ENCODE measurements at regions not wholly inside any gene's neighbourhood (a gene's known extent, or its start where the extent isn't known, plus 50 kb on each side); places are given as distances from the start of the nearest gene placed in this dataset.

DNA sequence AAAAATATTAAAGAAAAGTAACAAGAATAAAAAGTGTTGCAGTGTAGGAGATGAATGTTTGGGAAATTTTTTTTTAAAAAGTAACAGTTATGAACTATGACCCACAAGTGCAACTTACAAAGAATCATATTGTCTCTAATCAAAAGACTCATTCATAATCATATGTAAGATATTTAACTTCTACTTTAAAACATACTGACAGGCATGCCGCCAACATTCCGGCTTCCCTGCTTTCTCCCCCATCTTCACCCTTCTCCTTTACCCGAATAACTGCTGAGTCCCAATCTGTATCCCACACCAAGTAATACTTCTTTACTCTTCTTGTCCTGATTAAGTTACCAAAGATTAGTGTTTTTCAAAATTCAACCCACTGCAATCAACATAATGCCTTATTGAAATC lies 598.8 kb upstream of the FRG1 start:
- no peaks in the 10 kb centered on the region for H3K9me3 ChIP-seq
- no peak for DNase-seq (ENCODE audit: low spot score in 2 of 2)
- TF ChIP-seq EP300 (IDR thresholded peaks at IDR 0.05) = no peak
- TF ChIP-seq POLR2A (IDR thresholded peaks at IDR 0.05) = no peak
- TF ChIP-seq, protein P1, sequence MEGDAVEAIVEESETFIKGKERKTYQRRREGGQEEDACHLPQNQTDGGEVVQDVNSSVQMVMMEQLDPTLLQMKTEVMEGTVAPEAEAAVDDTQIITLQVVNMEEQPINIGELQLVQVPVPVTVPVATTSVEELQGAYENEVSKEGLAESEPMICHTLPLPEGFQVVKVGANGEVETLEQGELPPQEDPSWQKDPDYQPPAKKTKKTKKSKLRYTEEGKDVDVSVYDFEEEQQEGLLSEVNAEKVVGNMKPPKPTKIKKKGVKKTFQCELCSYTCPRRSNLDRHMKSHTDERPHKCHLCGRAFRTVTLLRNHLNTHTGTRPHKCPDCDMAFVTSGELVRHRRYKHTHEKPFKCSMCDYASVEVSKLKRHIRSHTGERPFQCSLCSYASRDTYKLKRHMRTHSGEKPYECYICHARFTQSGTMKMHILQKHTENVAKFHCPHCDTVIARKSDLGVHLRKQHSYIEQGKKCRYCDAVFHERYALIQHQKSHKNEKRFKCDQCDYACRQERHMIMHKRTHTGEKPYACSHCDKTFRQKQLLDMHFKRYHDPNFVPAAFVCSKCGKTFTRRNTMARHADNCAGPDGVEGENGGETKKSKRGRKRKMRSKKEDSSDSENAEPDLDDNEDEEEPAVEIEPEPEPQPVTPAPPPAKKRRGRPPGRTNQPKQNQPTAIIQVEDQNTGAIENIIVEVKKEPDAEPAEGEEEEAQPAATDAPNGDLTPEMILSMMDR (IDR thresholded peaks at IDR 0.05) = no peak
- TF ChIP-seq POLR2AphosphoS5 (IDR thresholded peaks at IDR 0.05) = no peak
- no peak overlapping the region for H3K27ac ChIP-seq
- WGBS = 65% methylated on average over 3 of the region's 3 CpGs
- H3K4me3 ChIP-seq = no peak overlapping the region
- H3K4me1 ChIP-seq = no peaks in the 10 kb centered on the region
- no peaks in the 10 kb centered on the region for H3K27me3 ChIP-seq
- H3K36me3 ChIP-seq = no peaks in the 10 kb centered on the region

DNA sequence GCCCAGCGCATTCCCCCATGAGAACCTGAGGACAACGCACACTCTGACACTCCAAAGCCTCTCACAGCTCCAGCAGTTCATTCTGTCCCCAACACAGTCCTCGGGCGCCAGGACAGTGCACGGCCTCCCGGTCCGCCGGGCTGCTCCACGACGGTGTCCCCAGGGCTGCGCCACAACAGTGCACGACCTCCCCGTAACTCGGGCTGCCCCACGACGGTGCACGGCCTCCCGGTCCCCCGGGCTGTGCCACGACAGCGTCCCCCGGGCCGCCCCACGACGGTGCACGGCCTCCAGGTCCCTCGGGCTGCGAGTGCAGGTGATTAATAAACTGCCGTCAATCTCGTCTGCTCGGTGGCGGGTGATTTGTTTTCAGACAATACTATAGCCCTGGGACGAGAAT lies 585.1 kb upstream of the FRG1 start:
- no peaks in the 10 kb centered on the region for H3K36me3 ChIP-seq
- 92% methylated on average over 32 of the region's 33 CpGs for WGBS
- no peak for DNase-seq (ENCODE audit: low spot score in 2 of 2)
- TF ChIP-seq POLR2AphosphoS5 (IDR thresholded peaks at IDR 0.05) (no peak), EP300 (IDR thresholded peaks at IDR 0.05) (no peak), POLR2A (IDR thresholded peaks at IDR 0.05) (no peak)
- TF ChIP-seq, protein P1 (IDR thresholded peaks at IDR 0.05) = no peak
- no peak overlapping the region for H3K4me3 ChIP-seq
- H3K4me1 ChIP-seq = no peaks in the 10 kb centered on the region
- H3K9me3 ChIP-seq = peaks cover 3% of the 10 kb centered on the region
- H3K27me3 ChIP-seq = no peaks in the 10 kb centered on the region
- H3K27ac ChIP-seq = no peak overlapping the region

DNA sequence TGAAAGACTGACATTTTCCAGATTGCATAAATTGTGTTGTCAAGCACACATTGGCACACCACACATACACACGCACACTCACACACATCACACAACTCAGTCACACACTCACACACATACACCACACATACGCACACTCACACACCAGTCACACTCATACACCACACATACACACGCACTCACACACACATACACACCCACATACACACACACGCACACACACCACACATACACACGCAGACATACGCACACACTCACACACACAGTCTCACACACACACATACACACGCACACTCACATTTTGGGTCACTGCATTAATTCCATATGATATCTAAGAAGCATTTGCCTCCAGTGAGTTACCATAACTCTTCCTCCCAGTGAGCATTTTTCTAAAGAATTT lies 578.3 kb upstream of the FRG1 start:
- WGBS = 79% methylated on average over 7 of the region's 7 CpGs
- DNase-seq (ENCODE audit: low spot score in 2 of 2) = no peak
- Histone ChIP-seq H3K36me3 (no peaks in the 10 kb centered on the region), H3K4me3 (no peak overlapping the region), H3K4me1 (no peaks in the 10 kb centered on the region), H3K27me3 (no peaks in the 10 kb centered on the region), H3K27ac (no peak overlapping the region), H3K9me3 (peaks cover 3% of the 10 kb centered on the region)
- TF ChIP-seq, protein P1 (IDR thresholded peaks at IDR 0.05) = no peak
- TF ChIP-seq EP300 (IDR thresholded peaks at IDR 0.05) = no peak
- TF ChIP-seq POLR2A (IDR thresholded peaks at IDR 0.05) = no peak
- TF ChIP-seq POLR2AphosphoS5 (IDR thresholded peaks at IDR 0.05) = no peak

DNA sequence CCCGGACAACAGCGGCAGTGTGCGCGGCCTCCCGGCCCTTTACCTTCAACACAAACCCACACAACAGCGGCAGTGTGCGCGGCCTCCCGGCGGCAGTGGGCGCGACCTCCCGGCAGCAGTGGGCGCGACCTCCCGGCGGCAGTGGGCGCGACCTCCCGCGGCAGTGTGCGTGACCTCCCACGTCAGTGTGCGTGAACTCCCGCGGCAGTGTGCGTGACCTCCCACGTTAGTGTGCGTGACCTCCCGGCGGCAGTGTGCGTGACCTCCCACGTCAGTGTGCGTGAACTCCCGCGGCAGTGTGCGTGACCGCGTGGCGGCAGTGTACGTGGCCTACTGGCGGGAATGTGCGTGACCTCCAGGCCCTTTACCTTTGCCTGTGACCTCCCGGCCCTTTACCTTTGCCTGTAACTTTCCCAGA lies 576.6 kb upstream of the FRG1 start:
- TF ChIP-seq POLR2A (IDR thresholded peaks at IDR 0.05) (no peak), POLR2AphosphoS5 (IDR thresholded peaks at IDR 0.05) (no peak), EP300 (IDR thresholded peaks at IDR 0.05) (no peak)
- TF ChIP-seq, protein P1 (IDR thresholded peaks at IDR 0.05) = no peak
- no peak overlapping the region for H3K4me3 ChIP-seq
- H3K4me1 ChIP-seq = no peaks in the 10 kb centered on the region
- no peak for DNase-seq (ENCODE audit: low spot score in 2 of 2)
- no peaks in the 10 kb centered on the region for H3K36me3 ChIP-seq
- no peaks in the 10 kb centered on the region for H3K9me3 ChIP-seq
- 88% methylated on average over 37 of the region's 44 CpGs for WGBS
- no peaks in the 10 kb centered on the region for H3K27me3 ChIP-seq
- H3K27ac ChIP-seq = no peak overlapping the region

DNA sequence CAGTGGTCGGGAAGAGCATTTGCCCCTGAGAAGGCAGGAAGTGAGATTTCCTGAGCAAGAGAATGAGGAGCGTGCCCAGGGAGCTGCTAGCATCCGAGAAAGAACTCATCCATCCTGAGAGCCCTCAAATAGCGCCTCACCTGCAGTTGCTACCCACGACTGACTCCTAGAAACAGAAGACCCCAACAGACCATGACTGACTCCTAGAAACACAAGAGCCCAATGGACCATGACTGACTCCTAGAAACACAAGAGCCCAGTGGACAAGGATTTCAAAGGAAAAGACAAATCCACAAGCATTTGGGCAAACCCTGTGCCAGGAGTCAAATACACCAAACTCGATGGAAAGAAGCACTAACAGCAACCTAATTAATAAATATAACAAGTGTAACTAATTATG lies 575.2 kb upstream of the FRG1 start:
- Histone ChIP-seq H3K4me1 (no peaks in the 10 kb centered on the region), H3K36me3 (no peaks in the 10 kb centered on the region), H3K4me3 (no peak overlapping the region), H3K27me3 (no peaks in the 10 kb centered on the region), H3K9me3 (no peaks in the 10 kb centered on the region), H3K27ac (no peak overlapping the region)
- no peak for DNase-seq (ENCODE audit: low spot score in 2 of 2)
- TF ChIP-seq, protein P1 (IDR thresholded peaks at IDR 0.05) = no peak
- TF ChIP-seq POLR2A (IDR thresholded peaks at IDR 0.05) = no peak
- no peak for TF ChIP-seq POLR2AphosphoS5 (IDR thresholded peaks at IDR 0.05)
- TF ChIP-seq EP300 (IDR thresholded peaks at IDR 0.05) = no peak
- 80% methylated on average over 6 of the region's 6 CpGs for WGBS
